Endothelial cell of umbilical vein (primary cell): ENCODE measurements at regions not wholly inside any gene's neighbourhood (a gene's known extent, or its start where the extent isn't known, plus 50 kb on each side); places are given as distances from the start of the nearest gene placed in this dataset.

Source experiments
- BruUV-seq: library from RNA; stranded (reverse); fragments of 400-500 nt; replicated peaks from 2 replicates; lab custom pipeline; 2021; lab: Mats Ljungman, UMichigan
- CTCF ChIA-PET: fragments of 300-600, 350-600 bp; sonication (Branson Sonifier 250); formaldehyde crosslinking; loops from one replicate; lab custom pipeline; 2021; ENCODE audit warnings: antibody characterized with exemption, inconsistent platforms; lab: Charles Lee
- POLR2A ChIA-PET: fragments of 300-600, 350-600 bp; sonication (Branson Sonifier 250); formaldehyde crosslinking; loops from one replicate; lab custom pipeline; 2021; ENCODE audit warnings: antibody characterized with exemption, inconsistent platforms; lab: Charles Lee
- DNase-seq: peaks from one replicate; pipeline ENCODE4 v3.0.0-alpha.2; 2011; ENCODE audit warnings: low read depth, low spot score
- FAIRE-seq: peaks from 2 replicates; lab custom pipeline; 2011; peaks lifted over from hg19 to GRCh38; lab: Jason Lieb, UNC
- H2AFZ ChIP-seq: 2 replicates; pipeline ENCODE4 v1.6.0; 2012; ENCODE audit warnings: low read depth, low read length, control low read depth, inconsistent platforms
- H3K27ac ChIP-seq: 2 replicates; pipeline ENCODE4 v1.5.1; 2011; ENCODE audit warnings: low read depth, mild to moderate bottlenecking, control low read depth, low read length, moderate library complexity; ENCODE audit not compliant: insufficient read depth
- H3K27me3 ChIP-seq, 2 experiments: 2 replicates each; pipeline versions ENCODE4 v1.6.0 to v1.6.1; 2011; ENCODE audit warnings: low read length in 2 of 2, mixed read lengths in 1 of 2; ENCODE audit not compliant: control insufficient read depth in 2 of 2, insufficient read depth in 2 of 2
- H3K36me3 ChIP-seq, 2 experiments: 2 replicates in 1 of 2; 3 replicates in 1 of 2; pipeline ENCODE4 v1.5.1; 2011; ENCODE audit warnings: low read length in 2 of 2, mild to moderate bottlenecking in 1 of 2, moderate library complexity in 1 of 2; ENCODE audit not compliant: control insufficient read depth in 2 of 2, insufficient read depth in 2 of 2; ENCODE audit errors: extremely low read depth in 1 of 2
- H3K4me1 ChIP-seq: 3 replicates; pipeline ENCODE4 v1.5.1; 2011; ENCODE audit warnings: mild to moderate bottlenecking, low read length; ENCODE audit not compliant: control insufficient read depth, insufficient read depth; ENCODE audit errors: extremely low read depth
- H3K4me2 ChIP-seq: 2 replicates; pipeline ENCODE4 v1.6.1; 2011; ENCODE audit warnings: low read length, control low read depth, mixed read lengths; ENCODE audit not compliant: insufficient read depth
- H3K4me3 ChIP-seq, 3 experiments: fragments of 200-600 bp in 1 of 3; sonication (generic), shearing (Covaris generic) in 1 of 3; replicated peaks in 1 of 3; 2 replicates each; pipeline ENCODE4 v1.5.1; 2011 to 2016; ENCODE audit warnings: control low read depth in 3 of 3, low read length in 3 of 3, mild to moderate bottlenecking in 2 of 3, inconsistent platforms in 1 of 3, low read depth in 1 of 3, moderate library complexity in 1 of 3; ENCODE audit not compliant: insufficient read depth in 1 of 3
- H3K79me2 ChIP-seq: 2 replicates; pipeline ENCODE4 v1.6.0; 2012; ENCODE audit warnings: low read length, inconsistent platforms; ENCODE audit not compliant: control insufficient read depth, insufficient read depth
- H3K9ac ChIP-seq: replicated peaks from 2 replicates; pipeline ENCODE3; 2011; ENCODE audit warnings: low read length, control low read depth; ENCODE audit not compliant: insufficient read depth; ENCODE audit errors: extremely low read depth
- H3K9me1 ChIP-seq: replicated peaks from 3 replicates; pipeline ENCODE4 v1.6.0; 2011; ENCODE audit warnings: mild to moderate bottlenecking, low read length; ENCODE audit not compliant: control insufficient read depth, insufficient read depth; ENCODE audit errors: extremely low read depth
- H3K9me3 ChIP-seq: replicated peaks from 2 replicates; pipeline ENCODE4 v1.5.1; 2012; ENCODE audit warnings: low read length, inconsistent platforms; ENCODE audit not compliant: control insufficient read depth, insufficient read depth
- H4K20me1 ChIP-seq: replicated peaks from 2 replicates; pipeline ENCODE3; 2011; ENCODE audit warnings: mild to moderate bottlenecking, low read length; ENCODE audit not compliant: control insufficient read depth, insufficient read depth; ENCODE audit errors: extremely low read depth
- CTCF ChIP-seq, 2 donors: IDR thresholded peaks; 1 replicate in 1 of 2; 2 replicates in 1 of 2; pipeline ENCODE4 v1.5.1; 2011; ENCODE audit warnings: low read length in 2 of 2, mild to moderate bottlenecking in 2 of 2, moderate library complexity in 2 of 2, control low read depth in 1 of 2, inconsistent platforms in 1 of 2, low read depth in 1 of 2; ENCODE audit not compliant: insufficient read depth in 1 of 2; ENCODE audit errors: extremely low read depth in 1 of 2
- EZH2 ChIP-seq: IDR thresholded peaks from 2 replicates; pipeline ENCODE4 v1.6.1; 2012; ENCODE audit warnings: borderline replicate concordance, low read depth, mild to moderate bottlenecking, moderate library complexity, low read length, inconsistent platforms; ENCODE audit not compliant: severe bottlenecking
- FOS ChIP-seq: IDR thresholded peaks from 2 replicates; pipeline ENCODE4 v1.6.1; 2011; ENCODE audit warnings: mild to moderate bottlenecking, low read length, moderate library complexity, borderline replicate concordance; ENCODE audit not compliant: insufficient read depth
- GATA2 ChIP-seq: IDR thresholded peaks from 2 replicates; pipeline ENCODE4 v1.7.0; 2011; ENCODE audit warnings: low read depth, mild to moderate bottlenecking, moderate library complexity, mixed read lengths, low read length; ENCODE audit not compliant: insufficient read length, insufficient read depth
- JUN ChIP-seq: IDR thresholded peaks from 2 replicates; pipeline ENCODE4 v1.6.1; 2011; ENCODE audit warnings: borderline replicate concordance, low read depth; ENCODE audit not compliant: insufficient read length, insufficient read depth
- MAX ChIP-seq: IDR thresholded peaks from 2 replicates; pipeline ENCODE4 v1.6.1; 2011; ENCODE audit not compliant: insufficient read depth, insufficient read length
- MYC ChIP-seq: IDR thresholded peaks from one replicate; pipeline ENCODE4 v1.6.1; 2011; ENCODE audit warnings: mild to moderate bottlenecking, low read depth, low read length
- POLR2A ChIP-seq: IDR thresholded peaks from 2 replicates; pipeline ENCODE4 v1.6.1; 2012; ENCODE audit warnings: low read depth, mild to moderate bottlenecking, control low read depth, low read length
- POLR2AphosphoS5 ChIP-seq: IDR thresholded peaks from 2 replicates; pipeline ENCODE4 v1.6.1; 2012; ENCODE audit warnings: low read depth, mild to moderate bottlenecking, control low read depth, low read length, moderate library complexity; ENCODE audit not compliant: insufficient read depth
- dilution Hi-C: fragments of 300-500 bp; cut with MboI; formaldehyde crosslinking; loops from one replicate; pipeline ENCODE4 v1.15.0; 2019; ENCODE audit warnings: low sequenced_read_pairs; ENCODE audit not compliant: extremely low pct_ligation_motif_present
- intact Hi-C: fragments of 100-400 bp; cut with micrococcal nuclease; formaldehyde crosslinking; loops from one replicate; pipeline ENCODE4 v1.10.0; 2022

GRCh38 chr1:181386951-181387350 is 96.4 kb upstream of the CACNA1E start:
- H3K27me3 ChIP-seq = no peaks in the 10 kb centered on the region
- no peak overlapping the region for H3K9ac ChIP-seq
- no peak overlapping the region for H2AFZ ChIP-seq
- ChIA-PET CTCF (interaction anchor here (1.6 kb wide), 1 partner anchor 14 kb away, joined by 4 read pairs; no protein-coding TSS in a partner anchor), POLR2A (no interaction called here)
- no peaks in the 10 kb centered on the region for H3K79me2 ChIP-seq
- H3K4me1 ChIP-seq = no peaks in the 10 kb centered on the region
- H3K9me1 ChIP-seq = no peaks in the 10 kb centered on the region
- BruUV-seq = no TSS peak
- H3K36me3 ChIP-seq = no peaks in the 10 kb centered on the region
- H3K4me2 ChIP-seq = no peak overlapping the region
- no peak overlapping the region for H3K4me3 ChIP-seq
- DNase-seq (no peak), FAIRE-seq (no peak)
- H4K20me1 ChIP-seq = no peaks in the 10 kb centered on the region
- H3K9me3 ChIP-seq = no peaks in the 10 kb centered on the region
- dilution Hi-C loops = no loop called here
- intact Hi-C loops = no loop called here
- TF ChIP-seq GATA2 (no peak), POLR2AphosphoS5 (no peak), CTCF (IDR thresholded peaks at IDR 0.05; ENCODE audit: extremely low read depth in 1 of 2, insufficient read depth in 1 of 2, low read depth in 1 of 2, low read length in 2 of 2) (no peak), POLR2A (no peak), MAX (no peak), EZH2 (no peak), MYC (no peak), JUN (no peak), FOS (no peak)
- no peak overlapping the region for H3K27ac ChIP-seq
